HL-60/S4 (cell line): ENCODE measurements at regions not wholly inside any gene's neighbourhood (a gene's known extent, or its start where the extent isn't known, plus 50 kb on each side); places are given as distances from the start of the nearest gene placed in this dataset.
"Not testable (repeated sequence)": the region's sequence is repeated elsewhere in the genome, so short reads cannot be mapped to it uniquely, and the experiment has no call there.

Experiments
- in situ Hi-C: fragments of 300-500 bp; cut with MboI; formaldehyde crosslinking; loops from 2 replicates; pipeline ENCODE4 v1.14.3; 2022; ENCODE audit warnings: low sequenced_read_pairs

GRCh38 chr5:15344954-15345353 is 155.0 kb upstream of the FBXL7 start:
- in situ Hi-C loops: no loop called here

- in situ Hi-C loops: no loop called here
These were observed 161.4 kb upstream of the FBXL7 start for GRCh38 chr5:15338546-15338945.

- in situ Hi-C loops: no loop called here
These were observed 165.3 kb upstream of the FBXL7 start for GRCh38 chr5:15334551-15335266.

- in situ Hi-C loops: no loop called here
These were observed 166.9 kb upstream of the FBXL7 start for GRCh38 chr5:15333091-15333490.

GRCh38 chr5:15326932-15327331 is 173.0 kb upstream of the FBXL7 start:
- in situ Hi-C loops: no loop called here

- in situ Hi-C loops: no loop called here
These were observed 173.5 kb upstream of the FBXL7 start for GRCh38 chr5:15326471-15326870.

- in situ Hi-C loops: no loop called here
These were observed 177.6 kb upstream of the FBXL7 start for GRCh38 chr5:15322421-15322820.

GRCh38 chr5:15321776-15322175 is 178.2 kb upstream of the FBXL7 start:
- in situ Hi-C loops: no loop called here

- in situ Hi-C loops: no loop called here
These were observed 179.1 kb upstream of the FBXL7 start for GRCh38 chr5:15320871-15321270.

GRCh38 chr5:15304914-15305834 is 194.8 kb upstream of the FBXL7 start:
- in situ Hi-C loops: no loop called here

- in situ Hi-C loops: no loop called here
These were observed 195.8 kb upstream of the FBXL7 start for GRCh38 chr5:15304066-15304731.

- in situ Hi-C loops: no loop called here
These were observed 199.8 kb upstream of the FBXL7 start for GRCh38 chr5:15300141-15300540.

- in situ Hi-C loops: no loop called here
These were observed 209.0 kb upstream of the FBXL7 start for GRCh38 chr5:15290953-15291352.

- in situ Hi-C loops: no loop called here
These were observed 213.3 kb upstream of the FBXL7 start for GRCh38 chr5:15286650-15287049.

GRCh38 chr5:15285901-15286583 is 213.9 kb upstream of the FBXL7 start:
- in situ Hi-C loops: no loop called here

GRCh38 chr5:15284706-15285105 is 215.3 kb upstream of the FBXL7 start:
- in situ Hi-C loops: no loop called here

- in situ Hi-C loops: no loop called here
These were observed 216.9 kb upstream of the FBXL7 start for GRCh38 chr5:15283076-15283475.

GRCh38 chr5:15282611-15283010 is 217.4 kb upstream of the FBXL7 start:
- in situ Hi-C loops: no loop called here

- in situ Hi-C loops: not testable (repeated sequence)
These were observed 228.4 kb upstream of the FBXL7 start for GRCh38 chr5:15271596-15271995.

- in situ Hi-C loops: no loop called here
These were observed 232.0 kb upstream of the FBXL7 start for GRCh38 chr5:15267966-15268365.

GRCh38 chr5:15266841-15267240 is 233.1 kb upstream of the FBXL7 start:
- in situ Hi-C loops: no loop called here
